BE2C (cell line): ENCODE measurements at regions not wholly inside any gene's neighbourhood (a gene's known extent, or its start where the extent isn't known, plus 50 kb on each side); places are given as distances from the start of the nearest gene placed in this dataset.
A peak's percentile ranks its signal among the peaks of the same experiment; 100 is the strongest.

Source experiments
- DNase-seq: peaks from one replicate; pipeline ENCODE4 v3.0.0-alpha.2; 2020
- H3K27me3 ChIP-seq: fragments of 250-450 bp; sonication (Bioruptor Pico); 2 replicates; pipeline ENCODE4 v1.5.1; 2020; ENCODE audit warnings: mild to moderate bottlenecking
- H3K36me3 ChIP-seq: fragments of 250-450 bp; sonication (Bioruptor Pico); 2 replicates; pipeline ENCODE4 v1.5.1; 2020; ENCODE audit warnings: mild to moderate bottlenecking
- H3K4me1 ChIP-seq: fragments of 250-450 bp; sonication (Bioruptor Pico); 2 replicates; pipeline ENCODE4 v1.5.1; 2020
- H3K4me3 ChIP-seq: 2 replicates; pipeline ENCODE4 v1.5.1; 2011; ENCODE audit warnings: low read depth, low read length
- H3K9me3 ChIP-seq: fragments of 250-450 bp; sonication (Bioruptor Pico); 2 replicates; pipeline ENCODE4 v1.5.1; 2020
- TF ChIP-seq, protein P1 (sequence below): IDR thresholded peaks from 2 replicates; pipeline ENCODE4 v1.5.1; 2012; ENCODE audit warnings: mild to moderate bottlenecking, low read depth, low read length

DNA sequence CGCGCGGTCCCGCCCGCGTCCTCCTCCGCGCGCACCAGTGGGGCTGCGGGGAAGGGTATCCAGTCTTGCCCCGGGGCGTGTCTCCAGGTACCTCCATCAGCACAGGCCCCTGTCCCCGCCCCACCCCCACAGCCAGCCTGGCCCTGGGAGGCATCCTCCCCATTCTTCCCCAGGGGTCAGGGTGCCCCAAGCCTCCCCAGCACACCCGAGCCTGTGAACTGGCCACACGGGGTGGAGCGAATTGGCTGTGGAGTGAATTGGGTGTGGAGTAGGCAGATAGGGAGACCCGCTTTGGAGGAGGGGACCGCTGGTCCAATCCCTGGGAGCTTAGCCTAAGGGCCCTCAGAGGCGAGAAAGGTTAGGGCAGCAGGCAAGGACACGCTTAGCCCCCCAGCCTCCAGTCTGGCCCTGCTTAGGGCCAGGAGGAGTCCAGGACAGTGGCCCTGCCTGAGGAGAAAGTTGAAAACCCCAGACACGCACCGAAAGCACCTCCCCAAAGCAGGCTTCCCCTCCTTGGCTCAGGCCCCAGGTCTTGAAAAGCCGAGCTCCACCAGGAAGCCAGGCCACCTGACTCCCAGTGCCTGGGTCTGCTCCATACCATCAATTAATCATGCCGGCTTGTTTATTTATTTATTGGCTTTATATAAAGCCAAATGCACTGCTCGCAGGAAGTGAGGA, 107.7 kb upstream of the SLC6A11 start:
- DNase-seq, result no peak
- Histone ChIP-seq H3K4me1 (no peaks in the 10 kb centered on the region), H3K36me3 (no peaks in the 10 kb centered on the region), H3K9me3 (no peaks in the 10 kb centered on the region), H3K27me3 (peaks cover 13% of the 10 kb centered on the region), H3K4me3 (no peak overlapping the region)
- TF ChIP-seq, protein P1, sequence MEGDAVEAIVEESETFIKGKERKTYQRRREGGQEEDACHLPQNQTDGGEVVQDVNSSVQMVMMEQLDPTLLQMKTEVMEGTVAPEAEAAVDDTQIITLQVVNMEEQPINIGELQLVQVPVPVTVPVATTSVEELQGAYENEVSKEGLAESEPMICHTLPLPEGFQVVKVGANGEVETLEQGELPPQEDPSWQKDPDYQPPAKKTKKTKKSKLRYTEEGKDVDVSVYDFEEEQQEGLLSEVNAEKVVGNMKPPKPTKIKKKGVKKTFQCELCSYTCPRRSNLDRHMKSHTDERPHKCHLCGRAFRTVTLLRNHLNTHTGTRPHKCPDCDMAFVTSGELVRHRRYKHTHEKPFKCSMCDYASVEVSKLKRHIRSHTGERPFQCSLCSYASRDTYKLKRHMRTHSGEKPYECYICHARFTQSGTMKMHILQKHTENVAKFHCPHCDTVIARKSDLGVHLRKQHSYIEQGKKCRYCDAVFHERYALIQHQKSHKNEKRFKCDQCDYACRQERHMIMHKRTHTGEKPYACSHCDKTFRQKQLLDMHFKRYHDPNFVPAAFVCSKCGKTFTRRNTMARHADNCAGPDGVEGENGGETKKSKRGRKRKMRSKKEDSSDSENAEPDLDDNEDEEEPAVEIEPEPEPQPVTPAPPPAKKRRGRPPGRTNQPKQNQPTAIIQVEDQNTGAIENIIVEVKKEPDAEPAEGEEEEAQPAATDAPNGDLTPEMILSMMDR, result no peak

DNA sequence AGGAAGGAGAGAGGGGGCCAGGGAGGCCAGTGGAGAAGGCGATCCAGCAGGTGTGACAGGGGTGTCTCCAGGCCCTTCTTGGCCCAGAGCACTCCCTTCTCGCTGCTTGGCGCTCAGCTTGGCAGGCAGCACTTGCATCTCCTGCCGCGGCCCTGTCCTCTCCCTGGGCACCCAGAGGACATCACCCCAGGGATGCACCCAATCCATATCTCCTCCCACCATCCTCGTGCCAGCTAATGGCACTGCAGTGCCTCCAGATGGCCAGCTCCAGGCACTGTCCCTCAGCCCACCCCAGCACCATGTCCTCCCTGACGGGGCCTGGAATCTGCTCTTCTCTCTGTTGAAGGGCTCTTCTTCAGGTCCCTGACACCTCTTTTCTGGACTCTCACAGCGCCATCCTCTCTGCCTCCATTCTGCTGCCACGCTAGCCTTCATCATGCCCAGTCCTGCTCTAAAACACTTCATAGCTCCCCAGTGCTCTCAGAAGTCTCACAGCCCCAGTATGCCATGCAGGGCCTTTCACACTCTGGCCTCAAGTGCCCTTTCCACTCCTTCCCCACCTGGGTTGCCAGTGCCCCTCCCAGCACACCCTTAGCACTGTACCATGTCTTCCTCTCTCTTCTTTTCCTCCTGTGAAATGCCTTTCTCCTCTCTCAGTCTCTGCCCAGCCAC, 106.8 kb upstream of the SLC6A11 start:
- no peak overlapping the region for H3K4me3 ChIP-seq
- no peak for DNase-seq
- peaks cover 13% of the 10 kb centered on the region for H3K27me3 ChIP-seq
- TF ChIP-seq, protein P1, result peak; percentile 21; the same call in 1 of the 2 replicates
- no peaks in the 10 kb centered on the region for H3K9me3 ChIP-seq
- H3K36me3 ChIP-seq, result no peaks in the 10 kb centered on the region
- no peaks in the 10 kb centered on the region for H3K4me1 ChIP-seq

DNA sequence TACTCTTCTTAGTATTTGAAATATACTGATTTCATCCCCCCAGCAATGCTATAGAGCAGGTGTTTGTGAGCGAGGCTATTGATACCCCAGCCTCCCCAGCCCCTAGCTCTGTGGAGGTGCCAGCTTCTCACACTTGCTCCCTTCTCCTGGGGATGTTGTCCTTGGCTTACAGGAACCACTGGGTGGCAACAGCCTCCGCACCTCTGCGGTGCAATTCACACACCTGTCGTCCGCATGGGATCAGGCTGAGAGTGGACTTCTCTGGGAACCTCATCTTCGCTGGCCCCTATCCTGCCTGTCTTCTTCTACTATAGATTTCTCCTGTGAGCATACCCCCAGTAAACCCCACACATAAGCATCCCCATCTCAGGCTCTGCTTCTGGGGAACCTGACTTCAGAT, 103.9 kb upstream of the SLC6A11 start:
- Histone ChIP-seq H3K4me3 (no peak overlapping the region), H3K4me1 (no peaks in the 10 kb centered on the region), H3K27me3 (peaks cover 6% of the 10 kb centered on the region), H3K36me3 (no peaks in the 10 kb centered on the region), H3K9me3 (no peaks in the 10 kb centered on the region)
- TF ChIP-seq, protein P1, result no peak
- DNase-seq, result no peak

DNA sequence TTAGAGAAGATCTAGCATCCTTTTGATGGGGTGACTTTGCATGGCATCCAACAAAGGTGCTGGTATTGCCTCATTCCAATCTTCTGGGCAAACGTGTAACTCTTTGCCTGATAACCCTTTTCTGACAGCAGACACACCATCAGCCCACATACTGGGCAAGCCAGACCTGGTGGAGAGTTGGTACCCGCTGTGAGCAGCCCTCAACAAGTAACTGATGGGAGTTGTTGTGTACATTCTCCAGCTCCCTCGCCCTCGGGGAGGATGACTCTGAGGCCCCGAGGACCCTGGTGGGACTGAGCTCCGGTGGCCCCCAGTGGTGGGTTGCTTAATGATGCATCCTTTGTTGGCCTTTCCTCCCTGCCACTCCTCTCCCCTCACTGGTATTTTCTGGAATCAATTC, 102.4 kb upstream of the SLC6A11 start:
- no peaks in the 10 kb centered on the region for H3K9me3 ChIP-seq
- TF ChIP-seq, protein P1, result no peak
- no peaks in the 10 kb centered on the region for H3K4me1 ChIP-seq
- no peaks in the 10 kb centered on the region for H3K27me3 ChIP-seq
- no peak overlapping the region for H3K4me3 ChIP-seq
- no peaks in the 10 kb centered on the region for H3K36me3 ChIP-seq
- DNase-seq, result no peak

DNA sequence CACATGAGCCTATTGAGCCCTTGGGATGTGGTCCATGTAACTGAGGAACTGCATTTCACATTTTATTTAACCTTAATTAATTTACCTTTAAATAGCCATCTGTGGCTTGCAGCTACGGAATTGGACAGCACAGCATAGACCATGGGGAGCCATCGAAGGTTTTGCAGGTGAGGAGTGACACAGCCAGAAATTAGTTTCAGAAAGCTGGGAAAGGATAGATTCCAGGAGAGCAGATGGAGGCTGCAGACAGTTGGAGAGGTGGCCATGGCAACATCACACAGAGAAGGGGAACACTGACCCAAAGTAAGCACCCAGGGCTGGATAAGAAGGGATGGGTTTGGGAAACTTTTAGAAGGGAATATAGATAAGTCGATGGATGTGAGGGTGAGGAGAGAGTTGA, 100.1 kb upstream of the SLC6A11 start:
- Histone ChIP-seq H3K27me3 (no peaks in the 10 kb centered on the region), H3K9me3 (no peaks in the 10 kb centered on the region), H3K4me3 (no peak overlapping the region), H3K4me1 (no peaks in the 10 kb centered on the region), H3K36me3 (no peaks in the 10 kb centered on the region)
- TF ChIP-seq, protein P1, result no peak
- DNase-seq, result no peak

DNA sequence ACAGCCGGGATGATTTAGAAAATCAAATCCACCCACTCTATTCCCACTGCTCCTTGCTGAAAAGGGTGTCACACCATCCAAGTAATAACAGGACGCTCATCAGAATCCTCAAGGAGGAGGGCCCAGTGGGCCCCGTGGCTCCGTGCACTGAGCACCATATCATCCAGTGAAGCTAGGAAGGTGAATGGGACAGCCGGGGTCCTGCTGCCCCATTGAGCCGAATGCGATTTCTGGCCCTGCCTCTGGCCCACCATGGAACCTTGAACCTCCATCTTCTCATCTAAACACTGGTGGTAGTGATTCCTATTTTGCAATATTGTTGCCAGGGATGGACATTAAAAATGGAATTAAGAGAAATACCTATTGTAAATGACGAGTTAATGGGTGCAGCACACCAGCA, 99.1 kb upstream of the SLC6A11 start:
- no peak for DNase-seq
- no peaks in the 10 kb centered on the region for H3K9me3 ChIP-seq
- H3K4me1 ChIP-seq, result no peaks in the 10 kb centered on the region
- H3K4me3 ChIP-seq, result no peak overlapping the region
- no peaks in the 10 kb centered on the region for H3K27me3 ChIP-seq
- TF ChIP-seq, protein P1, result no peak
- H3K36me3 ChIP-seq, result no peaks in the 10 kb centered on the region
